ENCODE measurements at regions not wholly inside any gene's neighbourhood (a gene's known extent, or its start where the extent isn't known, plus 50 kb on each side); places are given as distances from the start of the nearest gene placed in this dataset.

- TF ChIP-seq CTCF (IDR thresholded peaks at IDR 0.05; ENCODE audit: low read depth, low read length) (no peak), EZH2phosphoT487 (IDR thresholded peaks at IDR 0.05; ENCODE audit: low read depth) (no peak)
These were observed 774.7 kb downstream of the METTL4 start for GRCh38 chr18:1796636-1797035.

Measured in OCI-LY3 (cell line).